HG03469 (cell line): ENCODE measurements at regions not wholly inside any gene's neighbourhood (a gene's known extent, or its start where the extent isn't known, plus 50 kb on each side); places are given as distances from the start of the nearest gene placed in this dataset.
"Not testable (repeated sequence)": the region's sequence is repeated elsewhere in the genome, so short reads cannot be mapped to it uniquely, and the experiment has no call there.

Experiments used
- ATAC-seq: cut with Tn5 transposase; IDR thresholded peaks from one replicate; pipeline ENCODE4 v1.9.1; 2021; ENCODE audit warnings: mild to moderate bottlenecking, moderate library complexity, moderate number of reproducible peaks; ENCODE audit not compliant: unreplicated experiment

DNA sequence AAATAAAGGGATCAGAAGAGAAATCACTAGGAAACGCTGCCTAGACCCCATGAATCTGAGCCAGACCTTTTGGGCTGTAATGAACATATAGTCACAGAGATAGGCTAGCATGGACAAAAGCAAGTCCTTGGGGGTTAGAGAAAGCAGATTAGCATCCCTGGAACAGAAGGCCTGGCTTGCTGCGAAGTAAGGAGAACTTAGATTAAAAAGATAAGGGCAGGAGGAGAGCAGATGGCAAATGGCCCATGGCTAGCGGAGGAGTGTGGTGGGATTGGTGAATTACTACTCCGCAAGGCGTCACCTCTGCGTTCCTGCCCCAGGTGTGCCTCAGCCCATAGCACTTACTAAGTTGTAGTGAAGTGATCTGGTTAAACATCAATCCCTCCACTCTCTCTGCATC lies 92.3 kb upstream of the ZNF438 start:
- no peak for ATAC-seq

DNA sequence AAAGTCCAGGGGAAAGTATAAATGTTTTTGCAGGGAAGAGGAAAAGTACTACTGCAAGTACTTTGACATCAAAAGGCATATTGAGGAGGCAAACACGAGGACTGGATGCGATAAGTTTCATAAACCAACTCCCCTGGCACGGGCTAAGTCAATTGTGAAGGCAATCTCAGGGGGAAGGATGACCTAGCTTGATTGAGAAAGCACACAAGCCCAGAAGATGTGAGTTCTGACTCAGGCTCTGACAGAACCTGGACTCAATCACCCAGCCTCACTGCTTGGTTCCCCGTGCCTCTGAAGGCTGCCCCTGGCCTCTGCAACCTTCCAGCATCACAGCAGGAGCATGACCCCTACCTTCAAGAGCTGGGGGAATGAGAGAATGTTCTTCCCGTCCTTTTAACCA lies 93.2 kb upstream of the ZNF438 start:
- no peak for ATAC-seq

DNA sequence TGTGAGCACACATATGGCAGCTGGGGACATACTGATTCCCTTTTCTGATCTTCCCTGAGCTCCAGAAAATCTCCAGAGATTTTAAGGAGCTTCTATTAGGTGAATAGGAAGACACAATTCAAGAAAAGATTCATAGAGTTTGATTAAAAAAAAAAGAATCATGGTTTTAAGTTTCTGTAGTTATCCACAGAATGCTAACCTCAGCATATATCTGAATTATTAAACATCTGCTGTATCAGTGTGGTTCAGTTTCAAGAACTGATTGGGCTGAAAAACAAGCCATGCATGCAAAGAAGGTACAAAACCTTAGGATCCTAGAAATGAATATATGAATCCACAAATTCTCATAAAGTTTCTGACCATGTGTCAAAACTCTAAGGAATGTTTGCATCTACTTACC lies 94.1 kb upstream of the ZNF438 start:
- no peak for ATAC-seq

DNA sequence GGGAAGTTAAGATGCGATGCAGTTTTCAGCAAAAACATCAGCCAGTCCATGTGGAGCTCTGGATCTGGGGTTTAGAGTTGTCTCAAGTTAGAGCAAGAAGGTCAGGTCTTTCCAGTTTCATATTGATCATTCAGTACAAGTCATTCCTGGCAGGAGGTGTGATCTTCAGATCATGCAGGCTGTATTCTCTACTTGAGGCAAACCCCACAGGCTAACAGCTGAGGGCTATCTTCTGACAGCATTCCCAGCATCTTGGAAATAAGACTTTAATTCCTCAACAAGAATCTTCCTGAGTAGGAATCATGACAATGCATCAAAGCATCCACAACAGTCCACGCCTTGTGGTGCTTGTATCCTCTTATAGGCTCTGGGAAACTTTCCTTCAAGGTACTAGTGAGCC lies 94.9 kb upstream of the ZNF438 start:
- no peak for ATAC-seq

DNA sequence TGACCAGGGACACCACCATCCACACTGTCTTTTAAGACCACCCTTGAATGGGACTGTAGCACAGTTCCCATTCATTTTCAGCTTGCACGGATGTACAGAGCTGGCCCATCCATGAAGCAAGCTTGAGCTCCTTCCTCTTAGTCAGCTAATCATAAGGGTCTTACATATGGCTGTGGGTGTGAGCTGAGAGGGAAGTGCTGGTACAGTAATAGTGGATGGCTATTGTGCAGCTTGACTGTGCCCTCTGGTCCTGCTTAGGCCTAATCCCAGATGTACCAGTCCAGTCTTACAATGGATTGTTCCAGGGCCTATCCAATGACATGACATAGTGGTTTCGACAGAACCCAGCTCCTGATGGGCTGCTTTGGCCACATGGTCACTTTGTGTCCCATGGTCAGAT lies 96.9 kb upstream of the ZNF438 start:
- ATAC-seq: no peak

DNA sequence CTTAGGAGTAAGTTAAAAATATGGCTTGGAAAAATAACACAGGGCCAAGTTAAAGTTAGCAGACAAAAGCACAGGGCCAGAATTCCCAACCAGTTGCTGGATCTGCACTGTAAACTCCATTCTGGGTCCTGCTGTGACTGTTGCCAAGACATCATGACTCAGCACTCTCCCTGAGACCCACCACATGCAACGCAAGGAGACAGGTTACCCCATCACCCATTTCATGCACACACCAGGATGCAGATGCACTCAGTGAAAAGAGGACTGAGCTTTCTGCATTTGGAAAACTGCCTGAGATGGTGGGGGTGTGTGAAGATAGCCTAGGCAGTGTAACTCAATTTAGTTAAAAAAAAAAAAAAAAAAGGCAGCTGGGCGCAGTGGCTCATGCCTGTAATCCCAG lies 97.6 kb upstream of the ZNF438 start:
- ATAC-seq: no peak

DNA sequence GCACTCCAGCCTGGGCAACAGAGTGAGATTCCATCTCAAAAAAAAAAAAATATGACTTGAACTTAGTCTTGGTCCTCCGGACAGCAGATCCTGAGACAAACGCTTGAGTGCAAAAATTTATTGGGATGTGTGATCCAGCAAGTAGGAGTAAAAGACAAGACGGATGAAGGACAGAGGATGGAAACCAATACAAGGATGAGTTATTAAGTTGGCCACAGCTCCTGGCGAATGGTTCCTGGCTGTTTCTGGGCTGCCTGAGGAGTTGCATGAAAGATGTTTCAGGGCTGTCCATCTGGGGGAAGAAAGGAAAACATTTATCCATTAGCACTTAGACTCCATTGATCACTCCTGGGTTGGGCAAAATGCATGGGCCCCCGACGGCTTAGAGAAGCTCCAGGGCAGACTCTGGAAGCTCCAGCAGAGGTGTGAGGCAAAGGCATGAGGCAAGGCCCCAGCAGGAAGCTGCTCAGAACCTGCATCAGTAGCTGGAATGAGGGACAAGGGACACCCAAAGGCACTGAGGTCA lies 98.3 kb upstream of the ZNF438 start:
- no peak for ATAC-seq

DNA sequence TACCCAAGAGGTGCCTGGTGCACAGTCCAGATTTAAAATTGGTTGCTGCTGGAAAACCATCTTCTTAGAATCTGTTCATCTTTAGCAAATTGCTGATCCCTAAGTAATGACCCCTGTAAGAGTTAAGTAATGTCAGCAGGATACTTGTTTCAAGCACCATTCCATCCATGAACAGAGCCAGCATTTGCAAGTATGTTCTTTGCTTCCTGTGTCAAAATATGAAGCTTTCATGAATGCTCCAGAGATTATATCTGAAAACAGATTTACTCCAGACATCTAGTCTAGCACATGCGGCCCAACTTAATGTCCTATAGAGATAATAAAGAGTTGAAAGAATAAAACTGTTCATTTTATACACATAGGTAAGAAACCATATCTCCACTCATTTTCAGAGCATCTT lies 98.7 kb upstream of the ZNF438 start:
- no peak for ATAC-seq

DNA sequence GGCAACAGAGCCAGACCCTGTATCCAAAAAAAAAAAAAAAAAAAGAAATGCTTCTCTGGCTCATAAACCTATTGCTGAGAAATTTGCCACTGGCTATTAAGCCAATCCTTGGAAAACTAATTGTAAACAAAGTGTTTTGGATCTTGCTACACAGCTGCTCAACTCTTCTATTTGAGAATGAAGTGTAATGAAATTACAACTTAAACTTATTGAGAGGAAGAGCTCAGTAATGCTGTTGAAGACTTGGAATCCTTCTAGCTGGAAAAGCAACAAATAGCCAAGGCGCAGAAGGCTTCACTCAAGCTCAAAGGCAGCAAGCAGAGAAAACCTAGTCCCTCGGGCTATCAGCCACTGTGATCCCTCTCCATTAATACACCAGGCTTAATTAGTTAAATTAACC lies 99.6 kb upstream of the ZNF438 start:
- no peak for ATAC-seq

DNA sequence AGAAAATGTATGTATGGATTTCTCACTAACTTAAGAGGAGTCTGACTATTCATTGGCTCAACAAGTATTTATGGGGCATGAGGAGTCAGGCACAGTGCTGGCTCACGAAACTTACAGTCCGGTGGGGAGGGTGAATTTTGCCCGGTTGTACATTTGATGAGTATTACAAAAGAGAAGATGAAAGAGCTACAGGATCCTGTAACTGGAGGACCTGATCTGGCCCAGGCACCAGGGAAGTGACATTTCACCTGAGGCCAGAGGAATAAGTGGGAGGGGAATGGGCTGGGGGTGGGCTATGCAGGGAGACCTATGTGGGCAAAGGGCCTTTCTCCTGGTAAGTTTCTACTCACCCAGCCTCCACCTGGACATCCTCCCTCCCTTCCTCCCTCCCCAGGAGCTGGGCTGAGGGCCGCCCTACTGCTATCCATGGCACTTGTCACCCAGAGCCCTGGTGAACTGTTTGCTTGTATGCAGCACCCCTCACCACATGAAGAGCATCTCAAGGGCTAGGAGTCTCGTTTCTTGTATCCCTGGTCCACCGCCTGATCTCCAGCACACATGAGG lies 101.1 kb upstream of the ZNF438 start:
- no peak for ATAC-seq

DNA sequence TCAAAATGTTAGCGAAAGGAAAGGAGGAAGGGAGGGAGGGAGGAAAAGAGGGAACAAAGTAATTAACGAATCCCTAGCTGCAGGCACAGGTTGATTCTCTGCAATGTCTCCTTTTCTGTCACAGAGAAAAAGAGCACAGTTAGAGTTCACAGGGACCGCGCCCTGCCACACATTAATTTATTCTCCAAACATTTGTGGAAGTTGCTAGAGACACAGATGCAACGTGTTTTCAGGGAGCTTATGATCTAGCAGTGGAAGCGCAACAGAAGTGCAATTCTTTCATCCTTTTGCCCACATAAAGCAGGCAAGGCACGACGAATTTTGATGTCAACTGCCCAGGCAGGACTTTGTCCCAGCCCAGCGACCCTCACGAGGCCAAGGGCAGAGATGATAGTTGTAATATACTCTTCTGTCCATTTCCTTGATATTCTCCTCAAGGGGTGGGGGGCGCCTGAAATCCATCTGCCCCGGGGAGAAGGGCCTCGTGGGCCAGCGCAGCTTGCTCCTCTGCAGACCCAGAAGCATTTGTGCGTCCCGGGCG lies 101.7 kb upstream of the ZNF438 start:
- no peak for ATAC-seq

DNA sequence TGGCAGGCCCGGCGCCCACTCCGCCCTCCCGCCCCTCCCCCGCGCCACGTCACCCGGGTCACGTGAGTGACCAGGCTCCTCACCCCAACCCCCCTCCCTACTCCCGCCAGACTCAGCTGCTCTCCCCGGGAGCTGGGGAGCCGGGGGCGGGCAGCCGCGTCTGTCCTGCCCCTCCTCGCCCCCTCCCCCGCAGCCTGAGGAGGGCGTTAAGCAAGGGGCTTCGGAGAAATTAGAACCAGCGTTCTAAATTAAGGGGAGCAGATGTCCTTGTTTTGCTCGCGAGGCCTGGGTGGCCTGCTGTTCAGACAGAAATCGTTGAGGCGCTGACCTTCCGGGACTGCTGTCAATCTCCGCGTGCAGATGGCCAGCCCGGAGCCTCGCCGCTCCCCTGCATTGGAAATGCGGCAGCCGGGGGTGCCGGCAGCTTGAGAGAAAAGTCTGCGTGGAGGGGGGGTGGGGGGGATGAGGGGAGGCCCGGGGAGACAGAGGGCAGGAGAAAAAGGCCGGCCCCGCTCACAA lies 102.2 kb upstream of the ZNF438 start:
- no peak for ATAC-seq

DNA sequence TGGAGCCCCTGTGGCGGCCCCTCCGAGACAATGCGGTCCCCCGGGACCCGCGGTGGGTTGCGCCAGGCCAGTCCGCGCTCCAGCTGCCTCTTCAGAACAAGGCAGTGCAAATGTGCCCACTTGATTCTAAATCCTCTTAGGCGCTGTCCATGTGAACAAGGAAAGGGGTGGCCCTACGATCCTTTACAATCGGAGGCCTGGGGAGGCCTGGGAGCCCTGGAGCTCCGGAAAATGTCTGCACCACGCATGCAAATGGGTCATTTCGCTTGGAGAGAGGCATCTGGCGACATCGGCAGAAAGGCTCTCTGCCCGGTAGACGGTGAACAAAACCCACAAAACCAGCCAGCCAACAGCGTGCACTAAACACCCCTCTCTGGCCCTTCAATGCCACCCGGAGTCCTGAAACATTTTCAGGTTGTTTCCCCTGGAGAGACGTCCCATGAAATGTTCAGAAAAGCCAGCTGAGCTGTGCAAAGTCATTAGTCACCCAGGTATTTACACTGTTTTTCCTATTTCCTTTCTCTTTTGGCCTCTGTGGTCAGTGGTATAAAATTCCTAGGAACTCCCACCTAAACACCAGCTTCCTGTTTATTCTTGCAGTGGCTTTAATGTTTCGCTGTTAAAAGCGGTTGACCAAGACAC lies 102.8 kb upstream of the ZNF438 start:
- ATAC-seq: no peak

DNA sequence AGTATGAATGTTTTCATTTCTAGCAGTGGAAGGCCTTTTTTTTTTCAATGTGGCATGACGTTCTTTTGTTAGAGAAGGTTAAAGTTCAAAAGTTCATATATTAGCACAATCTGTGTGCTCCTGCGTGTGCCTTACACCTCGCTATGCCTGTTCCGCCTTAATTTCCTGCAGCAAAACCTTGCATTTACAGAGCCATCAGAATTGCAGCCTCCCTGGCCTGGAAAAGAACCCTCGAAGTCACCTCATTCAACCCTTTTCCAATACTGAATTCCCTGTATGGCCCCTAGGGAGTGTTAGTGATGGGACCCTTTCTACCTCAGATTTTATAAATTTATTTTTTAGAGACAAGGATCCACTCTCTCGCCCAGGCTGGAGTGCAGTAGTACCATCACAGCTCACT lies 103.5 kb upstream of the ZNF438 start:
- no peak for ATAC-seq

DNA sequence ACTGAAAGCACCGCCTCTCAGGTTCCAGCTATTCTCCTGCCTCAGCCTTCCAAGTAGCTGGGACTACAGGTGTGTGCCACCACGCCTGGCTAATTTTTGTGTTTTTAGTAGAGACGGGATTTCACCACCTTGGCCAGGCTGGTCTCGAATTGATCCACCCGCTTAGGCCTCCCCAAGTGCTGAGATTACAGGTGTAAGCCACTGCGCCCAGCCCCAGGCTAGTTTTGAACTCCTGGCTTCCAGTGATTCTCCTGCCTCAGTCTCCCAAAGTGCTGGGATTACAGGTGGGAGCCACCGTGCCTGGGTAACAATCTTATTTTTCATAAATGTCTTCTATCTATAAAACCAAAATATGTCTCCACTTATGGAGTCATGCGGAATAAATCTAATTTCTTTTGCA lies 104.1 kb upstream of the ZNF438 start:
- ATAC-seq: not testable (repeated sequence)

DNA sequence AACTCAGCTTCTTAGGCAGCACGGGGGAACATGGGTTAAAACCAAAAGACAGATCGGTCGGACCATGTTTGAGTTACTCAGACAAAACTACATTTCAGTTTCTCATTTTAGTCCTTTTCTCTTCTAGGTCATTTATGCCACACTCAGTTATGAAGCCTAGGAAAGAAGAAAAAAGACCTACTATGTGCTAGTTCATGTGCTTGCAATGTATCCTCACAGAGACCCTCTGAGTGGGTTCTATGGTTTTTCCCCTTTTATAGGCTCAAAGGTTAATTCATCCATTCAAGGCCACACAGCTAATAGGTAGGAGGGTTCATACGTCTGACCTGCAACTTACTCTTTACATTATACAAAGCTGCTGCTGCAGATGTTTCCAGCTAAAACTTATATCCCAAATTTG lies 104.7 kb upstream of the ZNF438 start:
- no peak for ATAC-seq

DNA sequence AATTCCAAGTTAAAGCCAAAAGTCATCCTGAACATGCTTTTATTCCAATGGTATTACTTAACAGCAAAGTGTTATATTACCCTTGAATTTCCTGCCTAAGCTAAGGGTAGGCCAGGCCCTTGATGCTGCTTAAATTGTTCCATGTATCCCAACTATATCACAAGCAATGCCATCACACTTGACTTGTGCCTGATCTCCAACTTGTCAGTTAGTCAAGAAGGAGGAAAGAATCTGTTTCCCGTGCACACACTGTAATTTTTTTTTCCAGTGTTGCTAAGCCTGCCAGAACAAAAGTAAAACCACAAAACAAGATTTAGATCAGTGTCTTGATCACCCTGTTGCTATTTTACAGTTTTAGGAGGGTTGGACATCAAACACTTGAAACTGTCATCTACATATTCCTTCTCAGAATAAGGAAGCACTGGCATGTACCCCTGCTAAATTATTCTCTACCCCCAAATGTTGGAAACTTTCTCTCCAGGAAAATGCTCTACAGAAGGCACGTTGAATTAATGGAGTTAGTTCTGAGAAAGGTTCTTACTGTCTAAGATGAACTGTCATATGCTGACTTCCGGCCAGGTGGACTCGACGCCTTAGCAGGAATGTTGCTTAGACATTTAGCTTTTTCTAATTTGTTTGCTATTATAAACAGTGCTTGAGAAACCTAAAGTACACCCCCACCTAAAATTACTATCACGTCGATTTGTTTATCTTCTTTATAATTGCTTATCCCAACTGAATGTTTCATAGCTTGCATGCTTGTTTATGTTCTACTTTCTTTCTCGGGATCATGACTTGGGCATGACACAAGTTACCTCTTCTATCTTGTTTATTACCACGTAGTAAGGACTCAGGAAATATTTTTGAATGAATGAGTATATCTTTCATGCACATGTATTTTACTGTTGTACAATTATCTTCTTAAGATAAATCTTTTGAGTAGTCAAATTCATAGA lies 105.5 kb upstream of the ZNF438 start:
- ATAC-seq: no peak

DNA sequence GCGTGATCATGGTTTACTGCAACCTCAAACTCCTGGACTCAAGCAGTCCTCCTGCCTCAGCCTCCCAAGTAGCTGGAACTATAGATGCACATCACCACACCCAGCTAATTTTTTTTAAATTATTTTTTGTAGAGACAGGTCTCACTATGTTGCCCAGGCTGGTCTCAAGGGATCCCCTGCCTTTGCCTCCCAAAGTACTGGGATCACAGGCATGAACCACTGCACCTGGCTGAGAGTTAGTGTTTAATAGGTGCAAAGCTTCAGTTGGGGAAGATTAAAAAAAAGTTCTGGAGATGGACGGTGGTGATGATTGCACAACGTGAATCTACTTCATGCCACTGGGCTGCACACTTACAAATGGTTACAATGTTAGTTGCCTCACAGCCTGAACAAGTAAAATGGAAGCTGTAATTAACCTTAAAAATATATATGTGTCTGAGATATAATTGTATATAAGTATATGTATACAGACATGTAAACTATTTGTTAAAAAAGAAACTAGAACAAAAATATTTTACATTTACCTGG lies 106.4 kb upstream of the ZNF438 start:
- no peak for ATAC-seq

DNA sequence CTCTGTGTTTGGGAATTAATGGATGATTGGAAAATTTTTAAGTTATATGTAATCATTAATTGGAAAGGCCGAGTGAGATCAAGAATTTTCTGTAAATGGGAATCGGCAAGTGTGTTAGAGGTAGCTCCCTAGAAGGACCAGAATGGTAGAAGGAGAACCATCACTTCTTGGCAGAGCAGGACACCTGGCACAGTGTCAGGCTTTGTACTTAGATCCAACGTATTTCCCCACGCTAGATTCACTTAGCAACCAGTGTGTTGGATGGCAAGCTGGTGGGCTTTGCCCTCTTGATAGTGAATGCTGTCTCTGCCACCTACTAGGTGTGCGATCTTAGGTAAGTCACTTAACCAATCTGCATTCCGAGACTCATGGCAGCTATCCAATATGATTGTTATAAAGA lies 107.8 kb upstream of the ZNF438 start:
- no peak for ATAC-seq

DNA sequence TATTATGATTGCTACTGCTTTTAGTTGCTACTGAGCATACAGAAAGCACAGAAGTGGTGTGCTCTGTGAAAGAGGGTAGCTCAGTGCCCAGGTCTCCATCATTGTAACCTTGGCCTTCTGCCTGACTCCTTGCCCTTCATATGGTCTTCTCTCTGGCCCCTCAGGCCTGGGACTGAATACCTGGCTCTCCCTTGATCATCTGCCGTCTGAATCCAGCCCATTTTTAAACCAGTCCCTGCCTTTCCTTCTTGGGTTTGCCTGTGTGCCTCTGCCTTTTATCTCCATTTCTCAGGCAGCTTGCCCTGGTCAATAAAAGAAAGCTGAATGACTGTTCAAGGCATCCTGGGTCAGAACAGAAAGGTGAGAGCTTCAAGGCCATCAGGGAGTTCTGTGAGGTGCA lies 109.1 kb upstream of the ZNF438 start:
- ATAC-seq: no peak

DNA sequence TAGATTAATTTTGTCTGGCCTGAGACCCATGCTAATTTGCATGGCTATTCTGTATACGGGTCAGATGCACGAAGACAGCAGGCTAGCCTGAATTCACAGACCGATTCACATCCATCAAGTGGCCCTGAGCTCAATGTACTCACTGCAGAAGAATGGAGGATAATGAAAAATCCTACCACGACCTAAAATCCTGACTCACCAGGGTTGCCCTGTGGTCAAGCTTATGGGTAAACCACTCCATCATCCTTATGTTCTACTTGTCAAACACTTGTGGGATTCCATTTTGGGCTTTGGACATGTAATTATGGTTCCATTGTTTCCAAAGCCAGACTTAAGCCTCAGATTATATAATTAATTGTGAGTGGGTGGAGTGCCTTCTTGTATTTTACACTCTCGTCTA lies 110.4 kb upstream of the ZNF438 start:
- ATAC-seq: no peak
